Keratinocyte (primary cell): ENCODE measurements at regions not wholly inside any gene's neighbourhood (a gene's known extent, or its start where the extent isn't known, plus 50 kb on each side); places are given as distances from the start of the nearest gene placed in this dataset.

Experiments used
- DNase-seq: peaks from one replicate; pipeline ENCODE4 v3.0.0-alpha.2; 2011; ENCODE audit warnings: low read depth, missing footprints, low spot score
- FAIRE-seq: peaks from 2 replicates; lab custom pipeline; 2011; peaks lifted over from hg19 to GRCh38; lab: Jason Lieb, UNC
- H2AFZ ChIP-seq: 2 replicates; pipeline ENCODE4 v1.6.0; 2012; ENCODE audit warnings: low read length, control low read depth, inconsistent platforms; ENCODE audit not compliant: control insufficient read depth
- H3K27ac ChIP-seq: 2 replicates; pipeline ENCODE4 v1.5.1; 2011; ENCODE audit warnings: low read length; ENCODE audit not compliant: control insufficient read depth, insufficient read depth
- H3K27me3 ChIP-seq: 3 replicates; pipeline ENCODE4 v1.6.0; 2011; ENCODE audit warnings: low read length; ENCODE audit not compliant: control insufficient read depth, insufficient read depth; ENCODE audit errors: extremely low read depth
- H3K36me3 ChIP-seq, 2 experiments: 2 replicates in 1 of 2; 3 replicates in 1 of 2; pipeline ENCODE4 v1.5.1; 2011; ENCODE audit warnings: low read length in 2 of 2, mild to moderate bottlenecking in 1 of 2; ENCODE audit not compliant: control insufficient read depth in 2 of 2, insufficient read depth in 2 of 2; ENCODE audit errors: extremely low read depth in 1 of 2
- H3K4me1 ChIP-seq: 3 replicates; pipeline ENCODE4 v1.5.1; 2011; ENCODE audit warnings: low read length; ENCODE audit not compliant: control insufficient read depth, insufficient read depth; ENCODE audit errors: extremely low read depth
- H3K4me2 ChIP-seq: 3 replicates; pipeline ENCODE4 v1.6.0; 2011; ENCODE audit warnings: low read depth, low read length; ENCODE audit not compliant: control insufficient read depth, insufficient read depth; ENCODE audit errors: extremely low read depth
- H3K4me3 ChIP-seq, 3 experiments: fragments of 200-600 bp in 1 of 3; sonication (generic) in 1 of 3; 2 replicates in 2 of 3; 3 replicates in 1 of 3; pipeline ENCODE4 v1.5.1; 2011 to 2016; ENCODE audit warnings: low read length in 3 of 3, mild to moderate bottlenecking in 3 of 3, control low read depth in 2 of 3, inconsistent platforms in 1 of 3, low read depth in 1 of 3, mixed read lengths in 1 of 3, mixed run types in 1 of 3, moderate library complexity in 1 of 3; ENCODE audit not compliant: control insufficient read depth in 2 of 3, insufficient read depth in 2 of 3; ENCODE audit errors: extremely low read depth in 1 of 3
- H3K79me2 ChIP-seq: 2 replicates; pipeline ENCODE4 v1.6.0; 2012; ENCODE audit warnings: low read length; ENCODE audit not compliant: control insufficient read depth, insufficient read depth
- H3K9ac ChIP-seq: 3 replicates; pipeline ENCODE4 v1.6.0; 2011; ENCODE audit warnings: low read length; ENCODE audit not compliant: control insufficient read depth, insufficient read depth; ENCODE audit errors: extremely low read depth
- H3K9me1 ChIP-seq: 3 replicates; pipeline ENCODE4 v1.6.0; 2011; ENCODE audit warnings: low read length; ENCODE audit not compliant: control insufficient read depth, insufficient read depth; ENCODE audit errors: extremely low read depth
- H3K9me3 ChIP-seq: 2 replicates; pipeline ENCODE4 v1.5.1; 2012; ENCODE audit warnings: low read depth, low read length; ENCODE audit not compliant: control insufficient read depth
- H4K20me1 ChIP-seq: 3 replicates; pipeline ENCODE4 v1.6.0; 2011; ENCODE audit warnings: low read length; ENCODE audit not compliant: control insufficient read depth, insufficient read depth; ENCODE audit errors: extremely low read depth
- CTCF ChIP-seq, 3 experiments: IDR thresholded peaks in 1 of 3; conservative IDR thresholded peaks in 1 of 3; optimal IDR thresholded peaks in 1 of 3; 2 replicates in 2 of 3; 3 replicates in 1 of 3; pipeline versions ENCODE3 to v1.5.1; 2011; ENCODE audit warnings: low read length in 3 of 3, mild to moderate bottlenecking in 3 of 3, moderate library complexity in 2 of 3, control low read depth in 1 of 3, inconsistent platforms in 1 of 3; ENCODE audit not compliant: insufficient read depth in 2 of 3; ENCODE audit errors: extremely low read depth in 1 of 3
- EZH2 ChIP-seq: IDR thresholded peaks from one replicate; pipeline ENCODE4 v1.6.1; 2012; ENCODE audit warnings: inconsistent platforms, mild to moderate bottlenecking, low read length, moderate library complexity
- dilution Hi-C: fragments of 300-500 bp; cut with MboI; formaldehyde crosslinking; loops from one replicate; pipeline ENCODE4 v1.7.0; 2020; ENCODE audit warnings: low sequenced_read_pairs; ENCODE audit not compliant: extremely low pct_ligation_motif_present

DNA sequence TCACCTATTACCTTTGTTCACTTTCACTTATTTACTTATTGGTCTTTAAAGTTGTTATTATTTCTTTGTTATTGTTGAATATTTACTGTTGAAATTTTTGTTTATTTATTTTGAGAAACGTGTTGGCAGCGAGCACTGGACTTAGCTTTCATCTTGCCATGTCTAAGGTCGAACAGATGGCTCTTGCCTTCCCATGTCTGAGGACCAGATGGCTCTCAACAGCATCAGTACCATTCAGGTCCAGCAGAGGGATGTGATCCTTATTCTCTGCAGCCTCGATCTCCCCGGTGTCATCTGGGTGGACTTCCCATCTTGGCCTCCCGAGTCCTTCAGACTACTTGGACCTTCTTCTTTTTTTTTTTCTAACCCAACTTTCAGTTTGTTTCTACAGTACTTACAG lies 1437.6 kb downstream of the UQCRFS1 start:
- Histone ChIP-seq H3K9me3 (peaks cover 13% of the 10 kb centered on the region), H3K9ac (no peak overlapping the region), H3K4me3 (no peak overlapping the region), H3K4me2 (no peak overlapping the region), H3K4me1 (no peaks in the 10 kb centered on the region), H3K79me2 (peaks cover under 1% of the 10 kb centered on the region), H3K9me1 (no peaks in the 10 kb centered on the region), H3K27ac (no peak overlapping the region), H3K27me3 (no peaks in the 10 kb centered on the region), H3K36me3 (peaks cover 7 to 17% of the 10 kb centered on the region in 2 experiments), H4K20me1 (no peaks in the 10 kb centered on the region), H2AFZ (no peak overlapping the region)
- TF ChIP-seq EZH2 (no peak), CTCF (optimal IDR thresholded peaks at IDR 0.05 in 1 of 3, IDR thresholded peaks at IDR 0.05 in 1 of 3, conservative IDR thresholded peaks at IDR 0.05 in 1 of 3; ENCODE audit: extremely low read depth in 1 of 3, insufficient read depth in 2 of 3, low read length in 3 of 3) (no peak)
- DNase-seq (no peak), FAIRE-seq (no peak)
- dilution Hi-C loops = no loop called here

DNA sequence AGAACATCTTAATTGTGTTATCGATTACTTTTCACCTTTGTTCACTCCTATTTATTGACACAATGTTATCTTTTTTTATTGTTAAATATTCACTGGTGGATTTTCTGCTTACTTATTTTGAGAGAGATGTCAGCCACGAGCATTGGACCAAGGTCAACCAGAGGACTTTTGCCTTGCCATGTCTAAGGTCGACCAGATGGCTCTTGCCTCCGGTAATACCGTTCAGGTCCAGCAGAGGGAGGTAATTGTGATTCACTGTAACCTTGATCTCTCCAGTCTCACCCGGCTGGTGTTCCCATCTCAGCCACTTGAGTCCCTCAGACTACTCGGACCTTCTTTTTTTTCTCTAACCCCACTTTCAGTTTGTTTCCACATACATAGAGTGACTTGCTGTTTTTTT lies 1438.1 kb downstream of the UQCRFS1 start:
- Histone ChIP-seq H4K20me1 (no peaks in the 10 kb centered on the region), H3K36me3 (peaks cover 7 to 17% of the 10 kb centered on the region in 2 experiments), H3K4me2 (no peak overlapping the region), H3K27ac (no peak overlapping the region), H3K4me1 (no peaks in the 10 kb centered on the region), H3K79me2 (no peaks in the 10 kb centered on the region), H3K9me1 (no peaks in the 10 kb centered on the region), H3K4me3 (no peak overlapping the region), H3K27me3 (no peaks in the 10 kb centered on the region), H3K9me3 (peaks cover 13% of the 10 kb centered on the region), H2AFZ (no peak overlapping the region), H3K9ac (no peak overlapping the region)
- dilution Hi-C loops = no loop called here
- peak in 2 of 3 experiments; percentile 34 to 43 for TF ChIP-seq CTCF (optimal IDR thresholded peaks at IDR 0.05 in 1 of 3, IDR thresholded peaks at IDR 0.05 in 1 of 3, conservative IDR thresholded peaks at IDR 0.05 in 1 of 3; ENCODE audit: extremely low read depth in 1 of 3, insufficient read depth in 2 of 3, low read length in 3 of 3)
- TF ChIP-seq EZH2 = no peak
- FAIRE-seq (no peak), DNase-seq (no peak)
